ENCODE measurements at regions not wholly inside any gene's neighbourhood (a gene's known extent, or its start where the extent isn't known, plus 50 kb on each side); places are given as distances from the start of the nearest gene placed in this dataset.

- TF ChIP-seq CTCF (IDR thresholded peaks at IDR 0.05): no peak
- intact Hi-C loops (cut with DNase I; ENCODE audit: low total_unique reads): no loop called here
These were observed 689.1 kb upstream of the MARCKS start for GRCh38 chr6:113168057-113168456.

GRCh38 chr6:113169484-113169883 is 687.7 kb upstream of the MARCKS start:
- H3K9me3 ChIP-seq: no peaks in the 10 kb centered on the region
- H3K27ac ChIP-seq: no peak overlapping the region
- TF ChIP-seq CTCF (IDR thresholded peaks at IDR 0.05): no peak
- intact Hi-C loops (cut with DNase I; ENCODE audit: low total_unique reads): no loop called here
- no peak overlapping the region for H3K4me3 ChIP-seq
- peaks cover 0 to 18% (median 11%) of the 10 kb centered on the region in 4 donors for H3K4me1 ChIP-seq
- DNase-seq: no peak
- no peaks in the 10 kb centered on the region for H3K36me3 ChIP-seq
- no peaks in the 10 kb centered on the region for H3K27me3 ChIP-seq

More at GRCh38 chr6:113168057-113168456, 689.1 kb upstream of the MARCKS start:
- H3K9me3 ChIP-seq: no peaks in the 10 kb centered on the region
- DNase-seq: no peak
- H3K4me3 ChIP-seq: no peak overlapping the region
- H3K27ac ChIP-seq: no peak overlapping the region
- H3K36me3 ChIP-seq: no peaks in the 10 kb centered on the region
- H3K27me3 ChIP-seq: no peaks in the 10 kb centered on the region
- H3K4me1 ChIP-seq: peaks cover 0 to 17% (median 11%) of the 10 kb centered on the region in 4 donors

GRCh38 chr6:113170454-113170853 is 686.7 kb upstream of the MARCKS start:
- intact Hi-C loops (cut with DNase I; ENCODE audit: low total_unique reads): no loop called here
- Histone ChIP-seq H3K4me3 (no peak overlapping the region), H3K27ac (no peak overlapping the region), H3K4me1 (peaks cover 0 to 18% (median 11%) of the 10 kb centered on the region in 4 donors), H3K36me3 (no peaks in the 10 kb centered on the region), H3K9me3 (no peaks in the 10 kb centered on the region), H3K27me3 (no peaks in the 10 kb centered on the region)
- TF ChIP-seq CTCF (IDR thresholded peaks at IDR 0.05): no peak
- DNase-seq: no peak

- peaks cover 0 to 18% (median 11%) of the 10 kb centered on the region in 4 donors for H3K4me1 ChIP-seq
- H3K27ac ChIP-seq: no peak overlapping the region
- no peaks in the 10 kb centered on the region for H3K9me3 ChIP-seq
- no peak for DNase-seq
- H3K4me3 ChIP-seq: no peak overlapping the region
- no peak for TF ChIP-seq CTCF (IDR thresholded peaks at IDR 0.05)
- intact Hi-C loops (cut with DNase I; ENCODE audit: low total_unique reads): no loop called here
- no peaks in the 10 kb centered on the region for H3K36me3 ChIP-seq
- H3K27me3 ChIP-seq: no peaks in the 10 kb centered on the region
These were observed 685.3 kb upstream of the MARCKS start for GRCh38 chr6:113171882-113172281.

- Histone ChIP-seq H3K9me3 (no peaks in the 10 kb centered on the region), H3K27me3 (no peaks in the 10 kb centered on the region), H3K4me3 (no peak overlapping the region), H3K4me1 (peaks cover 0 to 18% (median 11%) of the 10 kb centered on the region in 4 donors), H3K27ac (no peak overlapping the region), H3K36me3 (no peaks in the 10 kb centered on the region)
- intact Hi-C loops (cut with DNase I; ENCODE audit: low total_unique reads): no loop called here
- no peak for TF ChIP-seq CTCF (IDR thresholded peaks at IDR 0.05)
- no peak for DNase-seq
These were observed 684.6 kb upstream of the MARCKS start for GRCh38 chr6:113172531-113172966.

- no peak overlapping the region for H3K4me3 ChIP-seq
- intact Hi-C loops (cut with DNase I; ENCODE audit: low total_unique reads): no loop called here
- no peak for TF ChIP-seq CTCF (IDR thresholded peaks at IDR 0.05)
- H3K4me1 ChIP-seq: peaks cover 0 to 8% (median 2%) of the 10 kb centered on the region in 4 donors
- H3K36me3 ChIP-seq: no peaks in the 10 kb centered on the region
- H3K9me3 ChIP-seq: no peaks in the 10 kb centered on the region
- H3K27me3 ChIP-seq: no peaks in the 10 kb centered on the region
- H3K27ac ChIP-seq: no peak overlapping the region
- DNase-seq: no peak
These were observed 678.8 kb upstream of the MARCKS start for GRCh38 chr6:113178349-113178748.

Data from tibial artery (tissue), 4 donors.